ENCODE measurements at regions not wholly inside any gene's neighbourhood (a gene's known extent, or its start where the extent isn't known, plus 50 kb on each side); places are given as distances from the start of the nearest gene placed in this dataset.

- no peak for DNase-seq (ENCODE audit: low spot score)
- intact Hi-C loops (cut with DNase I) = no loop called here
Measured at GRCh38 chr16:6957681-6958080, 375.0 kb upstream of the RBFOX1 start.

GRCh38 chr16:6956511-6956910, 376.1 kb upstream of the RBFOX1 start:
- no peak for DNase-seq (ENCODE audit: low spot score)
- intact Hi-C loops (cut with DNase I) = no loop called here

GRCh38 chr16:6955303-6955702, 377.3 kb upstream of the RBFOX1 start:
- no peak for DNase-seq (ENCODE audit: low spot score)
- intact Hi-C loops (cut with DNase I) = no loop called here

- DNase-seq (ENCODE audit: low spot score) = no peak
- intact Hi-C loops (cut with DNase I) = no loop called here
Measured at GRCh38 chr16:6949240-6949639, 383.4 kb upstream of the RBFOX1 start.

- intact Hi-C loops (cut with DNase I) = no loop called here
- DNase-seq (ENCODE audit: low spot score) = no peak
Measured at GRCh38 chr16:6947291-6947690, 385.4 kb upstream of the RBFOX1 start.

GRCh38 chr16:6946802-6947201, 385.8 kb upstream of the RBFOX1 start:
- DNase-seq (ENCODE audit: low spot score) = no peak
- intact Hi-C loops (cut with DNase I) = no loop called here

GRCh38 chr16:6946106-6946505, 386.5 kb upstream of the RBFOX1 start:
- intact Hi-C loops (cut with DNase I) = no loop called here
- DNase-seq (ENCODE audit: low spot score) = no peak

- DNase-seq (ENCODE audit: low spot score) = no peak
- intact Hi-C loops (cut with DNase I) = no loop called here
Measured at GRCh38 chr16:6940968-6941367, 391.7 kb upstream of the RBFOX1 start.

- no peak for DNase-seq (ENCODE audit: low spot score)
- intact Hi-C loops (cut with DNase I) = no loop called here
Measured at GRCh38 chr16:6937641-6938040, 395.0 kb upstream of the RBFOX1 start.

GRCh38 chr16:6932871-6933385, 399.7 kb upstream of the RBFOX1 start:
- no peak for DNase-seq (ENCODE audit: low spot score)
- intact Hi-C loops (cut with DNase I) = no loop called here

- intact Hi-C loops (cut with DNase I) = no loop called here
Measured at GRCh38 chr16:6929868-6930267, 402.8 kb upstream of the RBFOX1 start.

GRCh38 chr16:6926762-6927161, 405.9 kb upstream of the RBFOX1 start:
- intact Hi-C loops (cut with DNase I) = no loop called here
- no peak for DNase-seq (ENCODE audit: low spot score)

More at GRCh38 chr16:6929868-6930267, 402.8 kb upstream of the RBFOX1 start:
- no peak for DNase-seq (ENCODE audit: low spot score)

- intact Hi-C loops (cut with DNase I) = no loop called here
- DNase-seq (ENCODE audit: low spot score) = no peak
Measured at GRCh38 chr16:6926341-6926740, 406.3 kb upstream of the RBFOX1 start.

- intact Hi-C loops (cut with DNase I) = no loop called here
- no peak for DNase-seq (ENCODE audit: low spot score)
Measured at GRCh38 chr16:6918646-6919045, 414.0 kb upstream of the RBFOX1 start.

GRCh38 chr16:6916946-6917345, 415.7 kb upstream of the RBFOX1 start:
- no peak for DNase-seq (ENCODE audit: low spot score)
- intact Hi-C loops (cut with DNase I) = no loop called here

- intact Hi-C loops (cut with DNase I) = no loop called here
- no peak for DNase-seq (ENCODE audit: low spot score)
Measured at GRCh38 chr16:6913566-6913965, 419.1 kb upstream of the RBFOX1 start.

- DNase-seq (ENCODE audit: low spot score) = no peak
Measured at GRCh38 chr16:6910301-6910700, 422.3 kb upstream of the RBFOX1 start.

GRCh38 chr16:6905601-6906000, 427.0 kb upstream of the RBFOX1 start:
- DNase-seq (ENCODE audit: low spot score) = no peak

More at GRCh38 chr16:6910301-6910700, 422.3 kb upstream of the RBFOX1 start:
- intact Hi-C loops (cut with DNase I) = no loop called here

GRCh38 chr16:6903671-6904070, 429.0 kb upstream of the RBFOX1 start:
- intact Hi-C loops (cut with DNase I) = no loop called here
- DNase-seq (ENCODE audit: low spot score) = no peak

More at GRCh38 chr16:6905601-6906000, 427.0 kb upstream of the RBFOX1 start:
- intact Hi-C loops (cut with DNase I) = no loop called here

- DNase-seq (ENCODE audit: low spot score) = no peak
- intact Hi-C loops (cut with DNase I) = no loop called here
Measured at GRCh38 chr16:6898896-6899295, 433.7 kb upstream of the RBFOX1 start.

GRCh38 chr16:6897876-6898485, 434.7 kb upstream of the RBFOX1 start:
- DNase-seq (ENCODE audit: low spot score) = no peak
- intact Hi-C loops (cut with DNase I) = no loop called here

GRCh38 chr16:6892966-6893365, 439.7 kb upstream of the RBFOX1 start:
- intact Hi-C loops (cut with DNase I) = no loop called here
- DNase-seq (ENCODE audit: low spot score) = no peak

All from cardiac septum (tissue), 1 donor.